ENCODE measurements at regions not wholly inside any gene's neighbourhood (a gene's known extent, or its start where the extent isn't known, plus 50 kb on each side); places are given as distances from the start of the nearest gene placed in this dataset.

GRCh38 chr14:71321574-71322315 lies 414.5 kb downstream of the PCNX1 start:
- Mint-ChIP-seq H3K27ac (peak overlapping the region; percentile 99), H3K9me3 (no peaks in the 10 kb centered on the region), H3K36me3 (peaks cover 8 to 40% of the 10 kb centered on the region in 2 donors), H3K4me3 (peak overlapping the region; percentile 95 to 98), H3K27me3 (no peaks in the 10 kb centered on the region), H3K4me1 (peaks cover 35 to 45% of the 10 kb centered on the region in 2 donors)
- DNase-seq (no peak), ATAC-seq (replicated peaks) (no peak)

GRCh38 chr14:71322655-71323250 lies 415.5 kb downstream of the PCNX1 start:
- ATAC-seq (replicated peaks) (no peak), DNase-seq (peak; percentile 35)
- peaks cover 36 to 54% of the 10 kb centered on the region in 2 donors for H3K4me1 Mint-ChIP-seq
- no peaks in the 10 kb centered on the region for H3K9me3 Mint-ChIP-seq
- H3K36me3 Mint-ChIP-seq: peaks cover 8 to 43% of the 10 kb centered on the region in 2 donors
- peak overlapping the region; percentile 89 to 95 for H3K4me3 Mint-ChIP-seq
- peak overlapping the region; percentile 92 for H3K27ac Mint-ChIP-seq
- H3K27me3 Mint-ChIP-seq: no peaks in the 10 kb centered on the region

GRCh38 chr14:71324767-71325272 lies 417.6 kb downstream of the PCNX1 start:
- Mint-ChIP-seq H3K4me3 (peak overlapping the region; percentile 75 to 89), H3K27ac (peak overlapping the region; percentile 93)

GRCh38 chr14:71327691-71328090 lies 420.4 kb downstream of the PCNX1 start:
- Mint-ChIP-seq H3K27me3 (no peaks in the 10 kb centered on the region), H3K36me3 (peaks cover 26 to 67% of the 10 kb centered on the region in 2 donors), H3K4me1 (peaks cover 60 to 92% of the 10 kb centered on the region in 2 donors), H3K4me3 (peak overlapping the region in 1 of 2 donors; percentile 59), H3K27ac (peak overlapping the region; percentile 49), H3K9me3 (peaks cover 0 to 3% of the 10 kb centered on the region in 2 donors)
- no peak for DNase-seq
- no peak for ATAC-seq (replicated peaks)

More at GRCh38 chr14:71324767-71325272, 417.6 kb downstream of the PCNX1 start:
- Mint-ChIP-seq H3K9me3 (peaks cover 0 to 3% of the 10 kb centered on the region in 2 donors), H3K27me3 (no peaks in the 10 kb centered on the region), H3K36me3 (peaks cover 12 to 58% of the 10 kb centered on the region in 2 donors), H3K4me1 (peaks cover 42 to 66% of the 10 kb centered on the region in 2 donors)
- DNase-seq: peak; percentile 66
- ATAC-seq (replicated peaks): peak; percentile 37 to 44

GRCh38 chr14:71328183-71328582 lies 420.9 kb downstream of the PCNX1 start:
- ATAC-seq (replicated peaks) (peak; percentile 38 to 62), DNase-seq (no peak)
- peaks cover 60 to 92% of the 10 kb centered on the region in 2 donors for H3K4me1 Mint-ChIP-seq
- H3K27ac Mint-ChIP-seq: peak overlapping the region; percentile 49
- H3K27me3 Mint-ChIP-seq: no peaks in the 10 kb centered on the region
- peaks cover 0 to 3% of the 10 kb centered on the region in 2 donors for H3K9me3 Mint-ChIP-seq
- H3K36me3 Mint-ChIP-seq: peaks cover 27 to 65% of the 10 kb centered on the region in 2 donors
- peak overlapping the region; percentile 10 to 59 for H3K4me3 Mint-ChIP-seq

GRCh38 chr14:71328954-71329353 lies 421.7 kb downstream of the PCNX1 start:
- H3K4me1 Mint-ChIP-seq: peaks cover 60 to 92% of the 10 kb centered on the region in 2 donors
- H3K27ac Mint-ChIP-seq: no peak overlapping the region
- H3K9me3 Mint-ChIP-seq: peaks cover 3 to 9% of the 10 kb centered on the region in 2 donors
- no peak overlapping the region for H3K4me3 Mint-ChIP-seq
- ATAC-seq (replicated peaks) (no peak), DNase-seq (no peak)
- H3K36me3 Mint-ChIP-seq: peaks cover 32 to 65% of the 10 kb centered on the region in 2 donors
- H3K27me3 Mint-ChIP-seq: no peaks in the 10 kb centered on the region

GRCh38 chr14:71331403-71331802 lies 424.1 kb downstream of the PCNX1 start:
- peaks cover 39 to 59% of the 10 kb centered on the region in 2 donors for H3K36me3 Mint-ChIP-seq
- DNase-seq (no peak), ATAC-seq (replicated peaks) (peak in 1 of 2 donors; percentile 34)
- H3K27ac Mint-ChIP-seq: peak overlapping the region; percentile 83
- H3K4me3 Mint-ChIP-seq: peak overlapping the region; percentile 46 to 55
- peaks cover 3 to 9% of the 10 kb centered on the region in 2 donors for H3K9me3 Mint-ChIP-seq
- H3K27me3 Mint-ChIP-seq: no peaks in the 10 kb centered on the region
- peaks cover 49 to 89% of the 10 kb centered on the region in 2 donors for H3K4me1 Mint-ChIP-seq

GRCh38 chr14:71332476-71332875 lies 425.2 kb downstream of the PCNX1 start:
- peaks cover 56 to 93% of the 10 kb centered on the region in 2 donors for H3K4me1 Mint-ChIP-seq
- ATAC-seq (replicated peaks) (peak in 1 of 2 donors; percentile 37), DNase-seq (no peak)
- H3K27ac Mint-ChIP-seq: no peak overlapping the region
- H3K36me3 Mint-ChIP-seq: peaks cover 50 to 69% of the 10 kb centered on the region in 2 donors
- no peak overlapping the region for H3K4me3 Mint-ChIP-seq
- H3K27me3 Mint-ChIP-seq: no peaks in the 10 kb centered on the region
- H3K9me3 Mint-ChIP-seq: peaks cover 11 to 17% of the 10 kb centered on the region in 2 donors

GRCh38 chr14:71333705-71334104 lies 426.4 kb downstream of the PCNX1 start:
- Mint-ChIP-seq H3K4me3 (peak overlapping the region in 1 of 2 donors; percentile 39), H3K9me3 (peaks cover 13 to 17% of the 10 kb centered on the region in 2 donors), H3K4me1 (peaks cover 50 to 89% of the 10 kb centered on the region in 2 donors), H3K27ac (no peak overlapping the region), H3K36me3 (peaks cover 58 to 69% of the 10 kb centered on the region in 2 donors), H3K27me3 (no peaks in the 10 kb centered on the region)
- ATAC-seq (replicated peaks): peak; percentile 69 to 75
- DNase-seq: no peak

GRCh38 chr14:71336489-71337192 lies 429.4 kb downstream of the PCNX1 start:
- Mint-ChIP-seq H3K36me3 (peaks cover 51 to 61% of the 10 kb centered on the region in 2 donors), H3K9me3 (peaks cover 13 to 14% of the 10 kb centered on the region in 2 donors), H3K27me3 (no peaks in the 10 kb centered on the region), H3K4me3 (no peak overlapping the region), H3K4me1 (peaks cover 44 to 92% of the 10 kb centered on the region in 2 donors), H3K27ac (no peak overlapping the region)
- no peak for DNase-seq
- no peak for ATAC-seq (replicated peaks)

- peaks cover 39 to 86% of the 10 kb centered on the region in 2 donors for H3K4me1 Mint-ChIP-seq
- H3K36me3 Mint-ChIP-seq: peaks cover 55 to 61% of the 10 kb centered on the region in 2 donors
- H3K27ac Mint-ChIP-seq: no peak overlapping the region
- H3K9me3 Mint-ChIP-seq: peaks cover 13 to 14% of the 10 kb centered on the region in 2 donors
- no peaks in the 10 kb centered on the region for H3K27me3 Mint-ChIP-seq
- DNase-seq: no peak
- H3K4me3 Mint-ChIP-seq: no peak overlapping the region
- no peak for ATAC-seq (replicated peaks)
Observed at GRCh38 chr14:71338153-71338552, 430.9 kb downstream of the PCNX1 start.

GRCh38 chr14:71339650-71340415 lies 432.6 kb downstream of the PCNX1 start:
- peaks cover 8 to 10% of the 10 kb centered on the region in 2 donors for H3K9me3 Mint-ChIP-seq
- peaks cover 57 to 68% of the 10 kb centered on the region in 2 donors for H3K36me3 Mint-ChIP-seq
- H3K4me1 Mint-ChIP-seq: peaks cover 45 to 86% of the 10 kb centered on the region in 2 donors
- ATAC-seq (replicated peaks) (no peak), DNase-seq (no peak)
- H3K27ac Mint-ChIP-seq: no peak overlapping the region
- no peak overlapping the region for H3K4me3 Mint-ChIP-seq
- no peaks in the 10 kb centered on the region for H3K27me3 Mint-ChIP-seq

- ATAC-seq (replicated peaks): no peak
- Mint-ChIP-seq H3K27ac (no peak overlapping the region), H3K4me1 (peaks cover 49 to 89% of the 10 kb centered on the region in 2 donors), H3K27me3 (no peaks in the 10 kb centered on the region), H3K36me3 (peaks cover 62 to 68% of the 10 kb centered on the region in 2 donors), H3K4me3 (no peak overlapping the region), H3K9me3 (peaks cover 8 to 10% of the 10 kb centered on the region in 2 donors)
- DNase-seq: no peak
Observed at GRCh38 chr14:71341156-71341555, 433.9 kb downstream of the PCNX1 start.

Data from stimulated activated naive B cell treated with anti-CD40 and anti-IgM and Interleukin-4, amounts not matched to agents 10 μg/mL and 1 μg/mL and 100 μg/mL, for 72 hours (primary cell).